ENCODE measurements at regions not wholly inside any gene's neighbourhood (a gene's known extent, or its start where the extent isn't known, plus 50 kb on each side); places are given as distances from the start of the nearest gene placed in this dataset.

GRCh38 chr2:121088251-121089165 lies 196.5 kb downstream of the TFCP2L1 start:
- no peak for FAIRE-seq

More at GRCh38 chr2:121088251-121089165, 196.5 kb downstream of the TFCP2L1 start:
- TF ChIP-seq ZMAT5 (CRISPR knock-in tag; IDR thresholded peaks at IDR 0.05; ENCODE audit: borderline replicate concordance, low read depth) (no peak), REL (CRISPR knock-in tag; conservative IDR thresholded peaks at IDR 0.05) (no peak), ZNF879 (CRISPR knock-in tag; IDR thresholded peaks at IDR 0.05) (no peak), SMAD1 (CRISPR knock-in tag; IDR thresholded peaks at IDR 0.05; ENCODE audit: borderline replicate concordance, low read depth) (no peak), PHF8 (CRISPR knock-in tag; IDR thresholded peaks at IDR 0.05) (no peak), SNAPC5 (CRISPR knock-in tag; IDR thresholded peaks at IDR 0.05; ENCODE audit: borderline replicate concordance) (no peak), HNRNPH1 (optimal IDR thresholded peaks at IDR 0.05; ENCODE audit: low read depth, low read length) (no peak)
- TF ChIP-seq, protein P1, sequence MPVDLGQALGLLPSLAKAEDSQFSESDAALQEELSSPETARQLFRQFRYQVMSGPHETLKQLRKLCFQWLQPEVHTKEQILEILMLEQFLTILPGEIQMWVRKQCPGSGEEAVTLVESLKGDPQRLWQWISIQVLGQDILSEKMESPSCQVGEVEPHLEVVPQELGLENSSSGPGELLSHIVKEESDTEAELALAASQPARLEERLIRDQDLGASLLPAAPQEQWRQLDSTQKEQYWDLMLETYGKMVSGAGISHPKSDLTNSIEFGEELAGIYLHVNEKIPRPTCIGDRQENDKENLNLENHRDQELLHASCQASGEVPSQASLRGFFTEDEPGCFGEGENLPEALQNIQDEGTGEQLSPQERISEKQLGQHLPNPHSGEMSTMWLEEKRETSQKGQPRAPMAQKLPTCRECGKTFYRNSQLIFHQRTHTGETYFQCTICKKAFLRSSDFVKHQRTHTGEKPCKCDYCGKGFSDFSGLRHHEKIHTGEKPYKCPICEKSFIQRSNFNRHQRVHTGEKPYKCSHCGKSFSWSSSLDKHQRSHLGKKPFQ (CRISPR knock-in tag; IDR thresholded peaks at IDR 0.05; ENCODE audit: insufficient replicate concordance) = no peak
- H3K9ac ChIP-seq (ENCODE audit: insufficient read depth, low read depth, low read length) = no peak overlapping the region
- H3K4me1 ChIP-seq (ENCODE audit: insufficient read depth, low read length) = no peaks in the 10 kb centered on the region
- no peak overlapping the region for H2AFZ ChIP-seq (ENCODE audit: low read length)
- no peaks in the 10 kb centered on the region for H3K79me2 ChIP-seq (ENCODE audit: insufficient read depth, low read length)
- POLR2A ChIA-PET = no interaction called here
- DNase-seq (ENCODE audit: low spot score) = no peak
- intact Hi-C loops (cut with micrococcal nuclease; ENCODE audit: unreplicated experiment) = no loop called here
- H3K27ac ChIP-seq (ENCODE audit: extremely low read length, insufficient read depth, low read length) = no peak overlapping the region
- CTCF ChIA-PET (ENCODE audit: low intra/inter-chr PET ratio, low total read pairs) = no interaction called here
- H3K36me3 ChIP-seq (replicated peaks in 1 of 2; ENCODE audit: control insufficient read depth in 1 of 2, insufficient read depth in 2 of 2, low read length in 2 of 2) = no peaks in the 10 kb centered on the region
- no peaks in the 10 kb centered on the region; the same call in 1 of the 2 replicates for H3K9me3 ChIP-seq (ENCODE audit: low read length)
- no peak overlapping the region for H3K4me3 ChIP-seq (replicated peaks in 1 of 3; ENCODE audit: insufficient read depth in 1 of 3, low read depth in 2 of 3, low read length in 3 of 3)
- BruUV-seq (replicated peaks) = no TSS peak
- in situ Hi-C loops (cut with HindIII; ENCODE audit: extremely low pct_ligation_motif_present, low pct_unique_long_range_greater_than_20kb) = no loop called here
- peak; percentile 16; the same call in 2 of the 3 replicates for ATAC-seq
- H3K4me2 ChIP-seq (ENCODE audit: low read depth, low read length) = no peak overlapping the region
- WGBS (ENCODE audit: low lambda C conversion rate) = 38% methylated on average over 20 of the region's 27 CpGs
- peaks cover 7 to 49% of the 10 kb centered on the region in 2 experiments; a peak in 3 of 5 replicates for H3K27me3 ChIP-seq (ENCODE audit: control insufficient read depth in 1 of 2, insufficient read depth in 2 of 2, low read length in 2 of 2)
- H4K20me1 ChIP-seq (ENCODE audit: insufficient read depth, low read length) = no peaks in the 10 kb centered on the region

Data from HepG2 (cell line).